Tibial artery (tissue), 4 donors: ENCODE measurements at regions not wholly inside any gene's neighbourhood (a gene's known extent, or its start where the extent isn't known, plus 50 kb on each side); places are given as distances from the start of the nearest gene placed in this dataset.

Experiments used
- DNase-seq, 2 donors: peaks; one replicate each; pipeline ENCODE4 v3.0.0-alpha.2; 2019
- H3K27ac ChIP-seq, 2 donors: fragments of 200-600 bp; sonication (generic) in 1 of 2; 1 replicate in 1 of 2; 2 replicates in 1 of 2; pipeline ENCODE4 v1.5.1; 2018 to 2019; ENCODE audit warnings: mild to moderate bottlenecking in 1 of 2
- H3K27me3 ChIP-seq, 2 donors: fragments of 200-600 bp; sonication (generic) in 1 of 2; one replicate each; pipeline versions ENCODE4 v1.5.1 to v1.6.0; 2016 to 2019
- H3K36me3 ChIP-seq, 3 donors: fragments of 200-600 bp; sonication (generic) in 2 of 3; one replicate each; pipeline ENCODE4 v1.5.1; 2016 to 2019; ENCODE audit warnings: mild to moderate bottlenecking in 2 of 3
- H3K4me1 ChIP-seq, 4 donors: fragments of 200-600 bp; sonication (generic) in 2 of 4; 1 replicate in 3 of 4; 2 replicates in 1 of 4; pipeline ENCODE4 v1.5.1; 2016 to 2019
- H3K4me3 ChIP-seq, 2 donors: fragments of 200-600 bp; sonication (generic) in 1 of 2; 1 replicate in 1 of 2; 2 replicates in 1 of 2; pipeline ENCODE4 v1.5.1; 2018 to 2019; ENCODE audit warnings: mild to moderate bottlenecking in 2 of 2
- H3K9me3 ChIP-seq, 3 donors: fragments of 200-600 bp; sonication (generic) in 1 of 3; one replicate each; pipeline ENCODE4 v1.5.1; 2016 to 2019
- intact Hi-C: fragments of 100-400 bp; cut with DNase I; formaldehyde crosslinking; loops from one replicate; pipeline ENCODE4 v1.15.0; 2023; ENCODE audit warnings: low total_unique reads
- TF ChIP-seq, protein P1 (sequence below), 2 experiments: fragments of 200-600 bp in 1 of 2; fragments of 450-650 bp in 1 of 2; IDR thresholded peaks; one replicate each; pipeline ENCODE4 v1.5.1; 2017 to 2019; ENCODE audit warnings: antibody characterized with exemption in 2 of 2, mild to moderate bottlenecking in 1 of 2, moderate library complexity in 1 of 2

DNA sequence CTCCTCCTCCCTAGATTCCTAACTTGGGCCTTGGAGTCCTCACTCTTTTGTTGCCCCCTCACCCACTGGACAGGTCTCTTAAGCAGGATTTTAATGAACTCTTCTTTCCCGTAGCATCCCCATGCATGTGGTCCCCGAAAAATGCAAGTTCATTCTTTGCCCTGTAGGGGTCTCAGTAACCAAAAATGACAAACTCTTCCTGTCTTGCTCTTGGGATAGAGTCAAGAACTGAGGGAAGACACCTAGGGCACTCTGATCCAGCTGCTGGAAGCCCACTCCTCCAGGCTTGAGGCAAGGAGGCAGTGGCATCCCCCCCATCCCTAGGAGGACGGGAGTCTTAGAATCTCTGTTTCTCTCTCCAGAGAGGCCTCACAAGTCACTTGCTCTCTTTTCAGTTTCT, 987.0 kb downstream of the DIAPH3 start:
- no peaks in the 10 kb centered on the region for H3K36me3 ChIP-seq
- H3K9me3 ChIP-seq: no peaks in the 10 kb centered on the region
- intact Hi-C loops: no loop called here
- no peaks in the 10 kb centered on the region for H3K27me3 ChIP-seq
- no peak overlapping the region for H3K4me3 ChIP-seq
- DNase-seq: no peak
- H3K27ac ChIP-seq: no peak overlapping the region
- TF ChIP-seq, protein P1, sequence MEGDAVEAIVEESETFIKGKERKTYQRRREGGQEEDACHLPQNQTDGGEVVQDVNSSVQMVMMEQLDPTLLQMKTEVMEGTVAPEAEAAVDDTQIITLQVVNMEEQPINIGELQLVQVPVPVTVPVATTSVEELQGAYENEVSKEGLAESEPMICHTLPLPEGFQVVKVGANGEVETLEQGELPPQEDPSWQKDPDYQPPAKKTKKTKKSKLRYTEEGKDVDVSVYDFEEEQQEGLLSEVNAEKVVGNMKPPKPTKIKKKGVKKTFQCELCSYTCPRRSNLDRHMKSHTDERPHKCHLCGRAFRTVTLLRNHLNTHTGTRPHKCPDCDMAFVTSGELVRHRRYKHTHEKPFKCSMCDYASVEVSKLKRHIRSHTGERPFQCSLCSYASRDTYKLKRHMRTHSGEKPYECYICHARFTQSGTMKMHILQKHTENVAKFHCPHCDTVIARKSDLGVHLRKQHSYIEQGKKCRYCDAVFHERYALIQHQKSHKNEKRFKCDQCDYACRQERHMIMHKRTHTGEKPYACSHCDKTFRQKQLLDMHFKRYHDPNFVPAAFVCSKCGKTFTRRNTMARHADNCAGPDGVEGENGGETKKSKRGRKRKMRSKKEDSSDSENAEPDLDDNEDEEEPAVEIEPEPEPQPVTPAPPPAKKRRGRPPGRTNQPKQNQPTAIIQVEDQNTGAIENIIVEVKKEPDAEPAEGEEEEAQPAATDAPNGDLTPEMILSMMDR (IDR thresholded peaks at IDR 0.05): no peak
- no peaks in the 10 kb centered on the region for H3K4me1 ChIP-seq

DNA sequence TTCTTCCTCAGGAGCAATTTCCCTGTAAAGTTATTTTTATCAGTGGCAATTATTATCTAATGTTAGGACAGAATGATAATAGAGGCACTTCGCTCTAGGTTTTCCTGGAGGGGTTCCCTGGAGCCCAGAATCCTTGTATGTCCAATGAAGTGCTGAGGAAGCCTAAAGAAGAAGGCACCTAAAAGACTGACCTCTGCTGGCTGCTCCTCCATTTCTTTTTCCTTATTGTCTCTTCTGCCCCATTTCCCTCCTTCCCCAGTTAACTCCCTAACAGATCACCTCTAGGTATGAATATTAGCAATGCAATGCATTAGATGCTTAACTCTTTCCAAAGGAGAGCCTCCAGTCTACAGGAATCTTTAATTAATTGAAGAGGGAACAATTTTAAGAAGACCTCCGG, 985.4 kb downstream of the DIAPH3 start:
- H3K4me3 ChIP-seq: no peak overlapping the region
- no peaks in the 10 kb centered on the region for H3K36me3 ChIP-seq
- intact Hi-C loops: no loop called here
- TF ChIP-seq, protein P1 (IDR thresholded peaks at IDR 0.05): no peak
- H3K4me1 ChIP-seq: no peaks in the 10 kb centered on the region
- DNase-seq: no peak
- no peaks in the 10 kb centered on the region for H3K27me3 ChIP-seq
- H3K9me3 ChIP-seq: no peaks in the 10 kb centered on the region
- H3K27ac ChIP-seq: no peak overlapping the region

DNA sequence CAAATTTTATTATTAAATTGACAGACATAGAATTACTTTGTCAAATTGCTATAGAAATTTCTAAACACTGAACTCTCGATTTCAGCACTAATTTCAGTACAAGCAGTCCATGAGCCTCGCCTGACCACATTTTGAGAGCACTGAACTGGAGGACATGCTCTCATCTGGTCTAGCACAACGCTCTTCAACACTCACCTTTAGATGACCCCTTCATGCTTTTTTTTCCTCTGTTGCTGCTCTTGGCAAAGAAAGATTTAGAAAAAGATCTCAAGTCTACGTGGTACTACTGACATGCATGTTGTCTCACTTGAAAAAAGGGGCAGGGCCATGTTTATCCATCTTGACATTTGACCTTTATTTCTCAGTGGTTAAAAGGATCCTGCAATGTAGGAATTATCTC, 981.5 kb downstream of the DIAPH3 start:
- Histone ChIP-seq H3K4me3 (no peak overlapping the region), H3K4me1 (no peaks in the 10 kb centered on the region), H3K36me3 (no peaks in the 10 kb centered on the region), H3K27ac (no peak overlapping the region), H3K27me3 (no peaks in the 10 kb centered on the region), H3K9me3 (no peaks in the 10 kb centered on the region)
- intact Hi-C loops: no loop called here
- no peak for DNase-seq
- TF ChIP-seq, protein P1 (IDR thresholded peaks at IDR 0.05): no peak

DNA sequence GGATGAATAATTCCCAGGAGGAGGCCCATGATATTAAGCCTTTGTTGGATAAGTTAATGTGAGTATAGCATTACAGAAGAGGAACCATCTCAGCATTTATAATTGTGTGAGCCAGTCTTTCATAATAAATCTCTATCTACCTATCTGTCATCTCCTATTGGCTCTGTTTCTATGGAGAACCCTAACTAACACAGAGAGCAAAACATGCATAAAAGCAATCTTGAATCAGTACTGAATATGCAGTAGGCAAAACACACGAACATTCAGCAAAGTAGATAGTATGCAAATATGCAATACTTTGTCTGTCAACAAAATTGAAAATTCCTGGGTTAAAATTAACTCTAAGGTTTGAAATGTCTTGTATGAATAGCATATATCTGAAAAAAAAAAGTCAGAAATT, 966.3 kb downstream of the DIAPH3 start:
- intact Hi-C loops: no loop called here
- Histone ChIP-seq H3K4me3 (no peak overlapping the region), H3K27me3 (no peaks in the 10 kb centered on the region), H3K4me1 (no peaks in the 10 kb centered on the region), H3K36me3 (no peaks in the 10 kb centered on the region), H3K27ac (no peak overlapping the region), H3K9me3 (no peaks in the 10 kb centered on the region)
- TF ChIP-seq, protein P1 (IDR thresholded peaks at IDR 0.05): no peak
- DNase-seq: no peak

DNA sequence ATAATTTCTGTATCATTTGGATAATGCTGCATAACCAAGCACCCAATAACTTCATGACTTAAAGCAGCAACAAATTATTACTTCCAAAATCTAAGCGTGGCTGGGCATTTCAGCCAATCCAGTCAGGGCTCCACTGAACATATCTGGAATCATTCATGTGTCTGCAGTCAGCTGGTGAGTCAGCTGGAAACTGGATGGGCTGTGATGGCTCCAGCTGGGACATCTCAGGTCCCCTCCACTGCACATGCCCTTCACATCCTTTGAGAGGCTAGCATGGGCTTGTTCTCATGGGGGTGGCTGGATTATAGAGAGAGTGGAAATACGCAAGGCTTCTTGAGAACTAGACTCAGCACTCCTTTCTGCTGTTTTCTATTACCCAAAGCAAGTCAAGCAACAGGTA, 961.9 kb downstream of the DIAPH3 start:
- H3K4me3 ChIP-seq: no peak overlapping the region
- H3K27ac ChIP-seq: no peak overlapping the region
- TF ChIP-seq, protein P1 (IDR thresholded peaks at IDR 0.05): no peak
- no peak for DNase-seq
- no peaks in the 10 kb centered on the region for H3K4me1 ChIP-seq
- intact Hi-C loops: no loop called here
- no peaks in the 10 kb centered on the region for H3K36me3 ChIP-seq
- peaks cover 0 to 4% (median 0%) of the 10 kb centered on the region in 3 donors for H3K9me3 ChIP-seq
- H3K27me3 ChIP-seq: no peaks in the 10 kb centered on the region

DNA sequence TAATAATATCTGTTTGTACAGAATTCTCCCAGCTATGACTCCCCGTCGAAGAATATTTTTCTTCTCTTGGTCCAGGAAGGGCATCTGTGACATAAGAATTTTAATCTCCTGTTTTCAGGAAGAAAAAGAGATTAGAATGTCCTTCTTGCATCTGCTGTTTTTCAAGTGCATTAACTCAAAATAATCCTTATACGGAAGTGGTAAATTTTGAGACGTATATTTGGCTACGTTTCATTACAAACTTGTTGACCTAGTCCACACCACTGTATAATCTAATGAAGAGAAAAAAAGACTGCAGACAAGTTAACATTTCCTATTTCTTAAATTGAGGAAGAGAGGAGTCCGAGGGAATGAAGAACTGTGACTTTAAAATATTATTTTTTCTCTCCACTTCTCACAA, 959.9 kb downstream of the DIAPH3 start:
- intact Hi-C loops: no loop called here
- Histone ChIP-seq H3K36me3 (no peaks in the 10 kb centered on the region), H3K27ac (no peak overlapping the region), H3K4me1 (no peaks in the 10 kb centered on the region), H3K27me3 (no peaks in the 10 kb centered on the region), H3K9me3 (peaks cover 0 to 4% (median 0%) of the 10 kb centered on the region in 3 donors), H3K4me3 (no peak overlapping the region)
- TF ChIP-seq, protein P1 (IDR thresholded peaks at IDR 0.05): no peak
- DNase-seq: no peak
